Tibial nerve (tissue), 4 donors: ENCODE measurements at regions not wholly inside any gene's neighbourhood (a gene's known extent, or its start where the extent isn't known, plus 50 kb on each side); places are given as distances from the start of the nearest gene placed in this dataset.
A peak's percentile ranks its signal among the peaks of the same experiment; 100 is the strongest.

Source experiments
- DNase-seq, 2 donors: peaks; one replicate each; pipeline ENCODE4 v3.0.0-alpha.2; 2019; ENCODE audit warnings: low spot score in 2 of 2
- H3K27ac ChIP-seq, 4 donors: fragments of 200-600 bp; sonication (generic) in 3 of 4; one replicate each; pipeline ENCODE4 v1.5.1; 2017 to 2019; ENCODE audit warnings: mild to moderate bottlenecking in 1 of 4
- H3K27me3 ChIP-seq, 2 donors: fragments of 200-600 bp; sonication (generic) in 1 of 2; one replicate each; pipeline versions ENCODE4 v1.5.1 to v1.6.0; 2017 to 2019
- H3K36me3 ChIP-seq, 3 donors: fragments of 200-600 bp; sonication (generic); one replicate each; pipeline ENCODE4 v1.5.1; 2018 to 2019
- H3K4me1 ChIP-seq, 4 donors: fragments of 200-600 bp; sonication (generic) in 3 of 4; one replicate each; pipeline ENCODE4 v1.5.1; 2017 to 2019
- H3K4me3 ChIP-seq, 4 donors: fragments of 200-600 bp; sonication (generic) in 3 of 4; one replicate each; pipeline ENCODE4 v1.5.1; 2017 to 2019; ENCODE audit warnings: mild to moderate bottlenecking in 1 of 4, moderate library complexity in 1 of 4
- H3K9me3 ChIP-seq, 4 donors: fragments of 200-600 bp; sonication (generic) in 3 of 4; one replicate each; pipeline ENCODE4 v1.5.1; 2017 to 2019
- CTCF ChIP-seq, 5 experiments: fragments of 200-600 bp in 3 of 5; fragments of 450-650 bp in 2 of 5; sonication (generic) in 3 of 5; IDR thresholded peaks; one replicate each; pipeline ENCODE4 v1.5.1; 2016 to 2019; ENCODE audit warnings: antibody characterized with exemption in 5 of 5, mild to moderate bottlenecking in 3 of 5, moderate library complexity in 2 of 5
- EP300 ChIP-seq, 2 donors: sonication (generic); formaldehyde crosslinking; IDR thresholded peaks; one replicate each; pipeline ENCODE4 v1.6.1; 2017; ENCODE audit warnings: antibody characterized with exemption in 2 of 2, mild to moderate bottlenecking in 1 of 2
- POLR2A ChIP-seq, 2 donors: fragments of 450-650 bp; IDR thresholded peaks; one replicate each; pipeline ENCODE4 v1.6.1; 2017; ENCODE audit warnings: antibody characterized with exemption in 2 of 2, mild to moderate bottlenecking in 2 of 2, moderate library complexity in 2 of 2
- WGBS, 2 donors: methylation state at CpG; one replicate each; pipeline ENCODE4 v1.1.5; 2018; 5-methylcytosine and 5-hydroxymethylcytosine counted together

- no peak for TF ChIP-seq CTCF (IDR thresholded peaks at IDR 0.05)
- no peak for TF ChIP-seq POLR2A (IDR thresholded peaks at IDR 0.05)
- Histone ChIP-seq H3K36me3 (no peaks in the 10 kb centered on the region), H3K4me3 (no peak overlapping the region), H3K27ac (no peak overlapping the region), H3K27me3 (no peaks in the 10 kb centered on the region), H3K9me3 (no peaks in the 10 kb centered on the region), H3K4me1 (peaks cover 0 to 6% (median 0%) of the 10 kb centered on the region in 4 donors)
- 64 to 72% methylated on average over 3 of the region's 3 CpGs for WGBS, 2 donors
- DNase-seq: no peak
Measured at GRCh38 chr14:85334316-85334715, 195.6 kb upstream of the FLRT2 start.

DNA sequence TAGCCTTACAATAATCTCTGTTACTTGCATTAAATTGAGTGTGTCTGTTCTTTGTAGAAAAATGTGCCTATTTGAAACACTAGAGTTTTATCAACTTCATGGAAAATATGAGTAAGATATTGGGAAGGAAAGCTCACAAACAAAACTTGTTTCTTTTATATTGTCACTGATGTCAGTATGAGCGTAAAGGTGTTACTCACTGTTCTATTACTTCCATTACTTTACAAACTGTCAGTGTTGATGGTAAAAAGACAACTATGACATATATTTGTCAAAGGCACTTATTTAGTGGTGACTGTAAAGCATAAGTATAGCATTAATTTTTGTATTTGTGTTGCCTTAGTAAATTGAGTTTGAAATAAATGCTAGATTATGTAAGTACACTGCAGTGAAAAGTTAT, 193.7 kb upstream of the FLRT2 start:
- DNase-seq: no peak
- Histone ChIP-seq H3K4me3 (no peak overlapping the region), H3K9me3 (no peaks in the 10 kb centered on the region), H3K4me1 (peaks cover 0 to 6% (median 0%) of the 10 kb centered on the region in 4 donors), H3K27me3 (no peaks in the 10 kb centered on the region), H3K36me3 (no peaks in the 10 kb centered on the region), H3K27ac (no peak overlapping the region)
- WGBS, 2 donors: 91 to 98% methylated on average over 1 of the region's 1 CpG
- no peak for TF ChIP-seq POLR2A (IDR thresholded peaks at IDR 0.05)
- TF ChIP-seq CTCF (IDR thresholded peaks at IDR 0.05): no peak
- TF ChIP-seq EP300 (IDR thresholded peaks at IDR 0.05): no peak

DNA sequence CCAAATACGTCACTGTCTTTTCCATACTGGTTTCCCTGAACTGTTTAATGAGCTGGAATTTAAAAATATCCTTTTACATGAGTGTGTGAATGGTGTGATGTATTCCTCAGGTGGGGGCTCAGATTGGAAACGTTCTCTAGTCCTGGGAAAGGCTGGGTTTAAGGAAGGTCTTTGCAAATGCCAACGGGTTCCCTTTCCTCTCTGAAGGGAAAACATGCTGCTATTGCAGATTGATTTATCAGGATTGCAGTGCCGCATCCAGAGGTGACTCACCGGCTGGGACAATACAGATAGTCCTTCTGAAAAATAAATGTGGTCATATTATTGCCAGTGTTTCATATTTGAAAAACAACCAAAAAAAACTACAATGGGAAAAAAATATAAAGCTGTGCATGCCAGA, 193.1 kb upstream of the FLRT2 start:
- Histone ChIP-seq H3K4me1 (peaks cover 0 to 6% (median 0%) of the 10 kb centered on the region in 4 donors), H3K27me3 (no peaks in the 10 kb centered on the region), H3K4me3 (no peak overlapping the region), H3K36me3 (no peaks in the 10 kb centered on the region), H3K27ac (no peak overlapping the region), H3K9me3 (no peaks in the 10 kb centered on the region)
- WGBS, 2 donors: 67 to 83% methylated on average over 5 of the region's 5 CpGs
- TF ChIP-seq CTCF (IDR thresholded peaks at IDR 0.05) (no peak), EP300 (IDR thresholded peaks at IDR 0.05) (no peak), POLR2A (IDR thresholded peaks at IDR 0.05) (no peak)
- DNase-seq: no peak

DNA sequence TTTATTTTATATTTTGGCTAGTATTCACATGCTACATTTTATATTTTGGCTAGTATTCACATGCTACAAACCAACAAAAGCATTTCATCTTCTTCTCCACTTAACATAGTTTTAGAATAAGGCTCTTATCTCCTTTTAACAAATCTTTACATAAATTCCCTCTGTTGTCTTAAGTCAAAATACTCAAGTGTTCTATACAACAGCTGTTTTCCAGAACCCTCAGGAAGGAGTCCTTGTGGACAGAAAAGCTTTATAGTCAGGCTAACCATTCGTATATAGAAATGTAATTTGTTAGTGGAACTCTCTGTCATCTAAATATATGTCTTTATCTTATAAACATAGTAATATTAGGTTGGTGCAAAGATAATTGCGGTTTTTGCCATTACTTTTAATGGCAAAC, 191.0 kb upstream of the FLRT2 start:
- Histone ChIP-seq H3K9me3 (no peaks in the 10 kb centered on the region), H3K4me3 (no peak overlapping the region), H3K27me3 (no peaks in the 10 kb centered on the region), H3K27ac (no peak overlapping the region), H3K36me3 (no peaks in the 10 kb centered on the region), H3K4me1 (peaks cover 0 to 20% (median 0%) of the 10 kb centered on the region in 4 donors)
- TF ChIP-seq POLR2A (IDR thresholded peaks at IDR 0.05) (no peak), EP300 (IDR thresholded peaks at IDR 0.05) (no peak), CTCF (IDR thresholded peaks at IDR 0.05) (no peak)
- no peak for DNase-seq
- 84 to 92% methylated on average over 2 of the region's 2 CpGs for WGBS, 2 donors

DNA sequence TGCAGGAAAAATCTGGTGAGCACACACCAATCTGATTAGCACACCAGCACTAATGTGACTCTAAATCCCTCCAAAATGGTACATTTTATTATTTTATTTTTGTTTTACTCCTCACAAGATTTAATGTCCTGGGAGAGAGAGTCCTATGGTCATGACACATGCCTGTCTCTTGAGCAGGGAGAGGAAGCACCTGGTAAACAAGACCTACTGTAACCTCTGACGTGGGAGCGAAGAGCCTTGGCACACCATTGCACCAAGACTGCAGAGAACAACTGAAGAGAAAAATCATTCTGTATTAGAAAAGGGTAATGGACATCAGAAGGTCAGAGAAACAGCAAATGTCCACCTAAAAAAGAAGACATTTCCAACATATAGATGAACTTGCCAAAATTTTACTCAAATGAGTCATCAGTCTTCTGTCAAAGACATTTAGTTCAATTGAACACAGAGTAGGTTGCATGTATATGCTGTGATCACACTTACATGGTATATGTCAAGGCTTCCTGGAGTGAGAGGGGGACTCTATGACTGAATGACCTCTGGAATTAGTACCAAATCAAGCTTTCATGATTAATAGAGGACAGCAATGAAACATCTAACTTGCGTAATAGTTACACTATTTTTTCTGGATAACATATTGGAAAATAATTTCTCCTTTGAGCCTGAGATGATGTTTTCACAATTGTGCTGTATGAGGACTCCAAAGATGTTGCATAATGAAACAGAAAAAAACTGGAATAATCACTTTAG, 186.9 kb upstream of the FLRT2 start:
- Histone ChIP-seq H3K4me1 (peaks cover 0 to 29% (median 0%) of the 10 kb centered on the region in 4 donors), H3K4me3 (no peak overlapping the region), H3K36me3 (no peaks in the 10 kb centered on the region), H3K27ac (peak overlapping the region in 1 of 4 donors; percentile 18), H3K9me3 (no peaks in the 10 kb centered on the region), H3K27me3 (no peaks in the 10 kb centered on the region)
- DNase-seq: no peak
- no peak for TF ChIP-seq POLR2A (IDR thresholded peaks at IDR 0.05)
- peak in 1 of 2 donors; percentile 69 for TF ChIP-seq EP300 (IDR thresholded peaks at IDR 0.05)
- 56 to 59% methylated on average over 3 of the region's 3 CpGs for WGBS, 2 donors
